ENCODE measurements at regions not wholly inside any gene's neighbourhood (a gene's known extent, or its start where the extent isn't known, plus 50 kb on each side); places are given as distances from the start of the nearest gene placed in this dataset.

DNA sequence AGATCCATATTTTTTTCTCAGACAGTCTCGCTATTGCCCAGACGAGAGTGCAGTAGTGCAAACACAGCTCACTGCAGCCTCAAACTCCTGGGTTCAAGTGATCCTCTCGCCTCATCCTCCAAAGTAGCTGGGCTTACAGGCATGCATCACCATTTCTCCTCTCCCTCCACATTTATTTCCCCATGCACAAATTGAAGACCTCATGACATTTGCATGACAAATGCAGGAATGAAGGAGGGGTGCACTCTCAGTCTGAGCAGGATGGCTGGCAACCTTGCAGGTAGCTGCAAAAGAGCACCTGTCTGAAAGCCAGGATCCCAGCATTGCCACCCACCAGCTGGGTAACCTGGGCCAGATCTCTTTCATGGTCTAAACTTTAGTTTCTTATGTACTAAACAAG lies 111.2 kb downstream of the SH3TC2 start:
- Histone ChIP-seq H3K27ac (ENCODE audit: extremely low read depth, low read depth, low read length) (no peak overlapping the region), H2AFZ (ENCODE audit: low read depth, low read length) (no peak overlapping the region), H3K27me3 (ENCODE audit: control insufficient read depth in 2 of 2, insufficient read depth in 2 of 2, low read length in 2 of 2) (no peaks in the 10 kb centered on the region; a peak in 1 of 5 replicates), H3K4me1 (replicated peaks in 1 of 2; ENCODE audit: control insufficient read depth in 2 of 2, insufficient read depth in 2 of 2, low read length in 2 of 2) (no peaks in the 10 kb centered on the region), H3K4me3 (no peak overlapping the region), H3K79me2 (ENCODE audit: control insufficient read depth, insufficient read depth, low read length) (no peaks in the 10 kb centered on the region), H3K9me3 (replicated peaks; ENCODE audit: control insufficient read depth, insufficient read depth, low read depth, low read length) (no peaks in the 10 kb centered on the region), H3K9me1 (ENCODE audit: control insufficient read depth, insufficient read depth, low read length) (no peaks in the 10 kb centered on the region), H3K4me2 (ENCODE audit: insufficient read depth, low read length) (no peak overlapping the region), H3K9ac (ENCODE audit: insufficient read depth in 1 of 2, low read depth in 2 of 2, low read length in 2 of 2) (no peak overlapping the region), H3K36me3 (ENCODE audit: control insufficient read depth, insufficient read depth, low read length) (no peaks in the 10 kb centered on the region), H4K20me1 (replicated peaks; ENCODE audit: control insufficient read depth, insufficient read depth, low read length) (no peaks in the 10 kb centered on the region; the same call in 1 of the 2 replicates)
- POLR2A ChIA-PET = no interaction called here
- intact Hi-C loops (cut with micrococcal nuclease) = loop anchor here (10.0 kb wide), 1 partner anchor 313 kb away; no protein-coding TSS in a partner anchor
- in situ Hi-C loops (cut with MboI) = no loop called here
- FAIRE-seq = no peak
- no peak for DNase-seq (ENCODE audit: extremely low read depth in 1 of 4, low spot score in 3 of 4)
- no TSS peak for BruUV-seq (replicated peaks)
- no peak for TF ChIP-seq DPF2 (IDR thresholded peaks at IDR 0.05)
- no peak for TF ChIP-seq STAT5A (IDR thresholded peaks at IDR 0.05; ENCODE audit: borderline replicate concordance, low read length)
- TF ChIP-seq, protein P1, sequence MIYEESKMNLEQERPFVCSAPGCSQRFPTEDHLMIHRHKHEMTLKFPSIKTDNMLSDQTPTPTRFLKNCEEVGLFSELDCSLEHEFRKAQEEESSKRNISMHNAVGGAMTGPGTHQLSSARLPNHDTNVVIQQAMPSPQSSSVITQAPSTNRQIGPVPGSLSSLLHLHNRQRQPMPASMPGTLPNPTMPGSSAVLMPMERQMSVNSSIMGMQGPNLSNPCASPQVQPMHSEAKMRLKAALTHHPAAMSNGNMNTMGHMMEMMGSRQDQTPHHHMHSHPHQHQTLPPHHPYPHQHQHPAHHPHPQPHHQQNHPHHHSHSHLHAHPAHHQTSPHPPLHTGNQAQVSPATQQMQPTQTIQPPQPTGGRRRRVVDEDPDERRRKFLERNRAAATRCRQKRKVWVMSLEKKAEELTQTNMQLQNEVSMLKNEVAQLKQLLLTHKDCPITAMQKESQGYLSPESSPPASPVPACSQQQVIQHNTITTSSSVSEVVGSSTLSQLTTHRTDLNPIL (CRISPR knock-in tag; IDR thresholded peaks at IDR 0.05) = no peak
- TF ChIP-seq, protein P2, sequence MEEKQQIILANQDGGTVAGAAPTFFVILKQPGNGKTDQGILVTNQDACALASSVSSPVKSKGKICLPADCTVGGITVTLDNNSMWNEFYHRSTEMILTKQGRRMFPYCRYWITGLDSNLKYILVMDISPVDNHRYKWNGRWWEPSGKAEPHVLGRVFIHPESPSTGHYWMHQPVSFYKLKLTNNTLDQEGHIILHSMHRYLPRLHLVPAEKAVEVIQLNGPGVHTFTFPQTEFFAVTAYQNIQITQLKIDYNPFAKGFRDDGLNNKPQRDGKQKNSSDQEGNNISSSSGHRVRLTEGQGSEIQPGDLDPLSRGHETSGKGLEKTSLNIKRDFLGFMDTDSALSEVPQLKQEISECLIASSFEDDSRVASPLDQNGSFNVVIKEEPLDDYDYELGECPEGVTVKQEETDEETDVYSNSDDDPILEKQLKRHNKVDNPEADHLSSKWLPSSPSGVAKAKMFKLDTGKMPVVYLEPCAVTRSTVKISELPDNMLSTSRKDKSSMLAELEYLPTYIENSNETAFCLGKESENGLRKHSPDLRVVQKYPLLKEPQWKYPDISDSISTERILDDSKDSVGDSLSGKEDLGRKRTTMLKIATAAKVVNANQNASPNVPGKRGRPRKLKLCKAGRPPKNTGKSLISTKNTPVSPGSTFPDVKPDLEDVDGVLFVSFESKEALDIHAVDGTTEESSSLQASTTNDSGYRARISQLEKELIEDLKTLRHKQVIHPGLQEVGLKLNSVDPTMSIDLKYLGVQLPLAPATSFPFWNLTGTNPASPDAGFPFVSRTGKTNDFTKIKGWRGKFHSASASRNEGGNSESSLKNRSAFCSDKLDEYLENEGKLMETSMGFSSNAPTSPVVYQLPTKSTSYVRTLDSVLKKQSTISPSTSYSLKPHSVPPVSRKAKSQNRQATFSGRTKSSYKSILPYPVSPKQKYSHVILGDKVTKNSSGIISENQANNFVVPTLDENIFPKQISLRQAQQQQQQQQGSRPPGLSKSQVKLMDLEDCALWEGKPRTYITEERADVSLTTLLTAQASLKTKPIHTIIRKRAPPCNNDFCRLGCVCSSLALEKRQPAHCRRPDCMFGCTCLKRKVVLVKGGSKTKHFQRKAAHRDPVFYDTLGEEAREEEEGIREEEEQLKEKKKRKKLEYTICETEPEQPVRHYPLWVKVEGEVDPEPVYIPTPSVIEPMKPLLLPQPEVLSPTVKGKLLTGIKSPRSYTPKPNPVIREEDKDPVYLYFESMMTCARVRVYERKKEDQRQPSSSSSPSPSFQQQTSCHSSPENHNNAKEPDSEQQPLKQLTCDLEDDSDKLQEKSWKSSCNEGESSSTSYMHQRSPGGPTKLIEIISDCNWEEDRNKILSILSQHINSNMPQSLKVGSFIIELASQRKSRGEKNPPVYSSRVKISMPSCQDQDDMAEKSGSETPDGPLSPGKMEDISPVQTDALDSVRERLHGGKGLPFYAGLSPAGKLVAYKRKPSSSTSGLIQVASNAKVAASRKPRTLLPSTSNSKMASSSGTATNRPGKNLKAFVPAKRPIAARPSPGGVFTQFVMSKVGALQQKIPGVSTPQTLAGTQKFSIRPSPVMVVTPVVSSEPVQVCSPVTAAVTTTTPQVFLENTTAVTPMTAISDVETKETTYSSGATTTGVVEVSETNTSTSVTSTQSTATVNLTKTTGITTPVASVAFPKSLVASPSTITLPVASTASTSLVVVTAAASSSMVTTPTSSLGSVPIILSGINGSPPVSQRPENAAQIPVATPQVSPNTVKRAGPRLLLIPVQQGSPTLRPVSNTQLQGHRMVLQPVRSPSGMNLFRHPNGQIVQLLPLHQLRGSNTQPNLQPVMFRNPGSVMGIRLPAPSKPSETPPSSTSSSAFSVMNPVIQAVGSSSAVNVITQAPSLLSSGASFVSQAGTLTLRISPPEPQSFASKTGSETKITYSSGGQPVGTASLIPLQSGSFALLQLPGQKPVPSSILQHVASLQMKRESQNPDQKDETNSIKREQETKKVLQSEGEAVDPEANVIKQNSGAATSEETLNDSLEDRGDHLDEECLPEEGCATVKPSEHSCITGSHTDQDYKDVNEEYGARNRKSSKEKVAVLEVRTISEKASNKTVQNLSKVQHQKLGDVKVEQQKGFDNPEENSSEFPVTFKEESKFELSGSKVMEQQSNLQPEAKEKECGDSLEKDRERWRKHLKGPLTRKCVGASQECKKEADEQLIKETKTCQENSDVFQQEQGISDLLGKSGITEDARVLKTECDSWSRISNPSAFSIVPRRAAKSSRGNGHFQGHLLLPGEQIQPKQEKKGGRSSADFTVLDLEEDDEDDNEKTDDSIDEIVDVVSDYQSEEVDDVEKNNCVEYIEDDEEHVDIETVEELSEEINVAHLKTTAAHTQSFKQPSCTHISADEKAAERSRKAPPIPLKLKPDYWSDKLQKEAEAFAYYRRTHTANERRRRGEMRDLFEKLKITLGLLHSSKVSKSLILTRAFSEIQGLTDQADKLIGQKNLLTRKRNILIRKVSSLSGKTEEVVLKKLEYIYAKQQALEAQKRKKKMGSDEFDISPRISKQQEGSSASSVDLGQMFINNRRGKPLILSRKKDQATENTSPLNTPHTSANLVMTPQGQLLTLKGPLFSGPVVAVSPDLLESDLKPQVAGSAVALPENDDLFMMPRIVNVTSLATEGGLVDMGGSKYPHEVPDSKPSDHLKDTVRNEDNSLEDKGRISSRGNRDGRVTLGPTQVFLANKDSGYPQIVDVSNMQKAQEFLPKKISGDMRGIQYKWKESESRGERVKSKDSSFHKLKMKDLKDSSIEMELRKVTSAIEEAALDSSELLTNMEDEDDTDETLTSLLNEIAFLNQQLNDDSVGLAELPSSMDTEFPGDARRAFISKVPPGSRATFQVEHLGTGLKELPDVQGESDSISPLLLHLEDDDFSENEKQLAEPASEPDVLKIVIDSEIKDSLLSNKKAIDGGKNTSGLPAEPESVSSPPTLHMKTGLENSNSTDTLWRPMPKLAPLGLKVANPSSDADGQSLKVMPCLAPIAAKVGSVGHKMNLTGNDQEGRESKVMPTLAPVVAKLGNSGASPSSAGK (IDR thresholded peaks at IDR 0.05) = no peak
- TF ChIP-seq STAG1 (CRISPR knock-in tag; IDR thresholded peaks at IDR 0.05; ENCODE audit: borderline replicate concordance) = no peak
- 2% methylated on average over 3 of the region's 3 CpGs for WGBS (ENCODE audit: insufficient coverage, low coverage, missing lambda C conversion rate)
- no peak for ATAC-seq
- CTCF ChIA-PET (ENCODE audit: low intra/inter-chr PET ratio) = no interaction called here
